Natural killer cell treated with Interleukin-12 subunit alpha and Interleukin-12 subunit beta and Interleukin-15 and Interleukin-18, amount 100 ng/mL, for 72 hours (primary cell): ENCODE measurements at regions not wholly inside any gene's neighbourhood (a gene's known extent, or its start where the extent isn't known, plus 50 kb on each side); places are given as distances from the start of the nearest gene placed in this dataset.

ENCODE experiments used
- ATAC-seq, 2 donors: fragments of 150-1000 bp; cut with Tn5 transposase in 1 of 2; sonication (Bioruptor Pico), chemical (Tn5 transposase) in 1 of 2; 2 replicates each; pipeline ENCODE4 v1.10.0; 2021
- DNase-seq: peaks from one replicate; pipeline ENCODE4 v3.0.0; 2022; ENCODE audit warnings: low spot score
- H3K27ac Mint-ChIP-seq, 2 donors: 1 replicate in 1 of 2; 2 replicates in 1 of 2; pipeline ENCODE4 v1.8.0; 2022; ENCODE audit warnings: mixed read lengths in 2 of 2, mild to moderate bottlenecking in 1 of 2, moderate library complexity in 1 of 2
- H3K27me3 Mint-ChIP-seq, 2 donors: 1 replicate in 1 of 2; 2 replicates in 1 of 2; pipeline ENCODE4 v1.8.0; 2022; ENCODE audit warnings: mixed read lengths in 2 of 2
- H3K36me3 Mint-ChIP-seq: one replicate; pipeline ENCODE4 v1.8.0; 2022; ENCODE audit warnings: mixed read lengths
- H3K4me1 Mint-ChIP-seq, 2 donors: 1 replicate in 1 of 2; 2 replicates in 1 of 2; pipeline ENCODE4 v1.8.0; 2022; ENCODE audit warnings: low read depth in 2 of 2, mixed read lengths in 2 of 2, mild to moderate bottlenecking in 1 of 2
- H3K4me3 Mint-ChIP-seq: one replicate; pipeline ENCODE4 v1.8.0; 2022; ENCODE audit warnings: mixed read lengths
- H3K9me3 Mint-ChIP-seq: 2 replicates; pipeline ENCODE4 v1.8.0; 2022; ENCODE audit warnings: mixed read lengths

GRCh38 chr20:51212816-51213215, 189.9 kb upstream of the KCNG1 start:
- H3K36me3 Mint-ChIP-seq = no peaks in the 10 kb centered on the region
- H3K27me3 Mint-ChIP-seq = peaks cover 42 to 63% of the 10 kb centered on the region in 2 donors
- no peaks in the 10 kb centered on the region for H3K9me3 Mint-ChIP-seq
- ATAC-seq (no peak), DNase-seq (no peak)
- no peak overlapping the region for H3K4me3 Mint-ChIP-seq
- no peak overlapping the region for H3K27ac Mint-ChIP-seq
- H3K4me1 Mint-ChIP-seq = no peaks in the 10 kb centered on the region

GRCh38 chr20:51211191-51211590, 188.3 kb upstream of the KCNG1 start:
- DNase-seq = no peak
- no peak overlapping the region for H3K4me3 Mint-ChIP-seq
- no peaks in the 10 kb centered on the region for H3K36me3 Mint-ChIP-seq
- no peaks in the 10 kb centered on the region for H3K4me1 Mint-ChIP-seq
- peaks cover 45 to 65% of the 10 kb centered on the region in 2 donors for H3K27me3 Mint-ChIP-seq
- H3K27ac Mint-ChIP-seq = no peak overlapping the region
- H3K9me3 Mint-ChIP-seq = no peaks in the 10 kb centered on the region
- ATAC-seq = no peak

- no peaks in the 10 kb centered on the region for H3K9me3 Mint-ChIP-seq
- no peak overlapping the region for H3K4me3 Mint-ChIP-seq
- DNase-seq (no peak), ATAC-seq (no peak)
- H3K27ac Mint-ChIP-seq = no peak overlapping the region
- no peaks in the 10 kb centered on the region for H3K36me3 Mint-ChIP-seq
- H3K4me1 Mint-ChIP-seq = no peaks in the 10 kb centered on the region
- H3K27me3 Mint-ChIP-seq = peaks cover 46 to 64% of the 10 kb centered on the region in 2 donors
Observed at GRCh38 chr20:51210084-51210483, 187.2 kb upstream of the KCNG1 start.

- no peaks in the 10 kb centered on the region for H3K36me3 Mint-ChIP-seq
- DNase-seq (no peak), ATAC-seq (no peak)
- no peaks in the 10 kb centered on the region for H3K9me3 Mint-ChIP-seq
- H3K4me3 Mint-ChIP-seq = no peak overlapping the region
- H3K27ac Mint-ChIP-seq = no peak overlapping the region
- H3K27me3 Mint-ChIP-seq = peaks cover 50 to 56% of the 10 kb centered on the region in 2 donors
- H3K4me1 Mint-ChIP-seq = no peaks in the 10 kb centered on the region
Observed at GRCh38 chr20:51208162-51208561, 185.3 kb upstream of the KCNG1 start.

- H3K4me3 Mint-ChIP-seq = no peak overlapping the region
- H3K4me1 Mint-ChIP-seq = no peaks in the 10 kb centered on the region
- peaks cover 48 to 63% of the 10 kb centered on the region in 2 donors for H3K27me3 Mint-ChIP-seq
- H3K36me3 Mint-ChIP-seq = no peaks in the 10 kb centered on the region
- DNase-seq (no peak), ATAC-seq (no peak)
- H3K27ac Mint-ChIP-seq = no peak overlapping the region
- H3K9me3 Mint-ChIP-seq = no peaks in the 10 kb centered on the region
Observed at GRCh38 chr20:51206032-51206662, 183.2 kb upstream of the KCNG1 start.

- Mint-ChIP-seq H3K27ac (no peak overlapping the region), H3K9me3 (no peaks in the 10 kb centered on the region), H3K27me3 (peaks cover 46 to 59% of the 10 kb centered on the region in 2 donors), H3K4me1 (no peaks in the 10 kb centered on the region), H3K4me3 (no peak overlapping the region), H3K36me3 (no peaks in the 10 kb centered on the region)
- DNase-seq (no peak), ATAC-seq (no peak)
Observed at GRCh38 chr20:51204794-51205193, 181.9 kb upstream of the KCNG1 start.

GRCh38 chr20:51204051-51204715, 181.3 kb upstream of the KCNG1 start:
- DNase-seq (no peak), ATAC-seq (no peak)
- no peak overlapping the region for H3K4me3 Mint-ChIP-seq
- no peaks in the 10 kb centered on the region for H3K4me1 Mint-ChIP-seq
- H3K9me3 Mint-ChIP-seq = no peaks in the 10 kb centered on the region
- H3K27me3 Mint-ChIP-seq = peaks cover 48 to 65% of the 10 kb centered on the region in 2 donors
- no peak overlapping the region for H3K27ac Mint-ChIP-seq
- no peaks in the 10 kb centered on the region for H3K36me3 Mint-ChIP-seq

GRCh38 chr20:51202304-51202703, 179.4 kb upstream of the KCNG1 start:
- H3K4me3 Mint-ChIP-seq = no peak overlapping the region

GRCh38 chr20:51199920-51200319, 177.0 kb upstream of the KCNG1 start:
- Mint-ChIP-seq H3K4me3 (no peak overlapping the region), H3K36me3 (no peaks in the 10 kb centered on the region), H3K4me1 (no peaks in the 10 kb centered on the region), H3K27me3 (peaks cover 36 to 47% of the 10 kb centered on the region in 2 donors), H3K27ac (no peak overlapping the region), H3K9me3 (no peaks in the 10 kb centered on the region)
- DNase-seq (no peak), ATAC-seq (no peak)

More at GRCh38 chr20:51202304-51202703, 179.4 kb upstream of the KCNG1 start:
- H3K4me1 Mint-ChIP-seq = no peaks in the 10 kb centered on the region
- ATAC-seq = no peak
- H3K27ac Mint-ChIP-seq = no peak overlapping the region
- H3K9me3 Mint-ChIP-seq = no peaks in the 10 kb centered on the region
- no peak for DNase-seq
- H3K36me3 Mint-ChIP-seq = no peaks in the 10 kb centered on the region
- peaks cover 37 to 50% of the 10 kb centered on the region in 2 donors for H3K27me3 Mint-ChIP-seq

- no peak overlapping the region for H3K27ac Mint-ChIP-seq
- peaks cover 30 to 38% of the 10 kb centered on the region in 2 donors for H3K27me3 Mint-ChIP-seq
- ATAC-seq (no peak), DNase-seq (no peak)
- H3K4me3 Mint-ChIP-seq = no peak overlapping the region
- H3K4me1 Mint-ChIP-seq = no peaks in the 10 kb centered on the region
- no peaks in the 10 kb centered on the region for H3K36me3 Mint-ChIP-seq
- H3K9me3 Mint-ChIP-seq = no peaks in the 10 kb centered on the region
Observed at GRCh38 chr20:51198876-51199523, 176.1 kb upstream of the KCNG1 start.

- no peak for ATAC-seq
- no peaks in the 10 kb centered on the region for H3K36me3 Mint-ChIP-seq
- H3K9me3 Mint-ChIP-seq = no peaks in the 10 kb centered on the region
Observed at GRCh38 chr20:51198238-51198637, 175.3 kb upstream of the KCNG1 start.

GRCh38 chr20:51196991-51197651, 174.2 kb upstream of the KCNG1 start:
- no peak for ATAC-seq
- H3K36me3 Mint-ChIP-seq = no peaks in the 10 kb centered on the region
- no peak overlapping the region for H3K4me3 Mint-ChIP-seq
- no peak for DNase-seq
- no peaks in the 10 kb centered on the region for H3K4me1 Mint-ChIP-seq
- H3K27ac Mint-ChIP-seq = no peak overlapping the region
- H3K27me3 Mint-ChIP-seq = peaks cover 32 to 33% of the 10 kb centered on the region in 2 donors
- no peaks in the 10 kb centered on the region for H3K9me3 Mint-ChIP-seq

More at GRCh38 chr20:51198238-51198637, 175.3 kb upstream of the KCNG1 start:
- Mint-ChIP-seq H3K27me3 (peaks cover 33 to 38% of the 10 kb centered on the region in 2 donors), H3K27ac (no peak overlapping the region), H3K4me3 (no peak overlapping the region), H3K4me1 (no peaks in the 10 kb centered on the region)
- no peak for DNase-seq

GRCh38 chr20:51195990-51196389, 173.1 kb upstream of the KCNG1 start:
- Mint-ChIP-seq H3K9me3 (no peaks in the 10 kb centered on the region), H3K36me3 (no peaks in the 10 kb centered on the region), H3K4me1 (no peaks in the 10 kb centered on the region), H3K27me3 (peaks cover 21 to 26% of the 10 kb centered on the region in 2 donors), H3K4me3 (no peak overlapping the region), H3K27ac (no peak overlapping the region)
- ATAC-seq = no peak
- no peak for DNase-seq

- ATAC-seq (no peak), DNase-seq (no peak)
- peaks cover 18 to 23% of the 10 kb centered on the region in 2 donors for H3K27me3 Mint-ChIP-seq
- H3K4me3 Mint-ChIP-seq = no peak overlapping the region
- no peaks in the 10 kb centered on the region for H3K4me1 Mint-ChIP-seq
- H3K27ac Mint-ChIP-seq = no peak overlapping the region
- no peaks in the 10 kb centered on the region for H3K9me3 Mint-ChIP-seq
- no peaks in the 10 kb centered on the region for H3K36me3 Mint-ChIP-seq
Observed at GRCh38 chr20:51195419-51195901, 172.6 kb upstream of the KCNG1 start.
